Upper lobe of right lung (tissue), 1 donor: ENCODE measurements at regions not wholly inside any gene's neighbourhood (a gene's known extent, or its start where the extent isn't known, plus 50 kb on each side); places are given as distances from the start of the nearest gene placed in this dataset.

Experiments used
- ATAC-seq: fragments of 200-7000 bp; cut with Tn5 transposase; one replicate; pipeline ENCODE4 v1.9.1; 2020; ENCODE audit warnings: mild to moderate bottlenecking, moderate library complexity
- DNase-seq: peaks from one replicate; pipeline ENCODE4 v3.0.0-alpha.2; 2020
- H3K27ac ChIP-seq: fragments of 200-600 bp; one replicate; pipeline ENCODE4 v1.8.0; 2022
- H3K27me3 ChIP-seq: fragments of 200-600 bp; one replicate; pipeline ENCODE4 v1.8.0; 2022; ENCODE audit warnings: mild to moderate bottlenecking
- H3K36me3 ChIP-seq: fragments of 200-600 bp; one replicate; pipeline ENCODE4 v1.8.0; 2022
- H3K4me1 ChIP-seq: fragments of 200-600 bp; one replicate; pipeline ENCODE4 v1.8.0; 2022
- H3K4me3 ChIP-seq: fragments of 200-600 bp; one replicate; pipeline ENCODE4 v1.8.0; 2022; ENCODE audit warnings: mild to moderate bottlenecking
- H3K9me3 ChIP-seq: fragments of 200-600 bp; one replicate; pipeline ENCODE4 v1.8.0; 2022
- intact Hi-C: fragments of 100-400 bp; cut with DNase I; formaldehyde crosslinking; loops from one replicate; pipeline ENCODE4 v1.11.0; 2022
- TF ChIP-seq, protein P1 (sequence below): fragments of 200-600 bp; IDR thresholded peaks from one replicate; pipeline ENCODE4 v1.8.0; 2022; ENCODE audit warnings: antibody characterized with exemption
- donor health status: DM: no; HTN: yes; CAD: no; lungs with severe emphysema.

DNA sequence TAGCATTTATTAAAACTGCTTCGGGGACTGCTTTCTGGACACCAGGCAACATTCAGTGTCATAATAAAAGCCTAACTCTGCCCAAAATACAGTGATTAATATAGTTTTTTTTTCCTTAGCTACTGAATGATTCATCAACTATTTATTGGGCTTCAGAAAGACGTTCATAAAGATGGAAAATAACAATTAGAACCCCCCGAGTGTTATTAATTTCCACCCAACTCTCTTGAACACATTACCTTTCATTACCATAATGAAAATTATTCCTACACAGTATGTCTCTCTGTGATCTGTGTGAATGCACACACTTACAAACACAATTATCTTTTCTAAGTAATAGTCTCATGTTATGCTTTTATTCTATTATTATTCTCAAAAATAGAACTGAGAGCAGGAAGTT lies 473.0 kb downstream of the ADAMTS20 start:
- Histone ChIP-seq H3K4me1 (no peaks in the 10 kb centered on the region), H3K36me3 (no peaks in the 10 kb centered on the region), H3K4me3 (no peak overlapping the region), H3K27me3 (no peaks in the 10 kb centered on the region), H3K27ac (no peak overlapping the region), H3K9me3 (no peaks in the 10 kb centered on the region)
- ATAC-seq (no peak), DNase-seq (no peak)
- intact Hi-C loops = no loop called here
- TF ChIP-seq, protein P1, sequence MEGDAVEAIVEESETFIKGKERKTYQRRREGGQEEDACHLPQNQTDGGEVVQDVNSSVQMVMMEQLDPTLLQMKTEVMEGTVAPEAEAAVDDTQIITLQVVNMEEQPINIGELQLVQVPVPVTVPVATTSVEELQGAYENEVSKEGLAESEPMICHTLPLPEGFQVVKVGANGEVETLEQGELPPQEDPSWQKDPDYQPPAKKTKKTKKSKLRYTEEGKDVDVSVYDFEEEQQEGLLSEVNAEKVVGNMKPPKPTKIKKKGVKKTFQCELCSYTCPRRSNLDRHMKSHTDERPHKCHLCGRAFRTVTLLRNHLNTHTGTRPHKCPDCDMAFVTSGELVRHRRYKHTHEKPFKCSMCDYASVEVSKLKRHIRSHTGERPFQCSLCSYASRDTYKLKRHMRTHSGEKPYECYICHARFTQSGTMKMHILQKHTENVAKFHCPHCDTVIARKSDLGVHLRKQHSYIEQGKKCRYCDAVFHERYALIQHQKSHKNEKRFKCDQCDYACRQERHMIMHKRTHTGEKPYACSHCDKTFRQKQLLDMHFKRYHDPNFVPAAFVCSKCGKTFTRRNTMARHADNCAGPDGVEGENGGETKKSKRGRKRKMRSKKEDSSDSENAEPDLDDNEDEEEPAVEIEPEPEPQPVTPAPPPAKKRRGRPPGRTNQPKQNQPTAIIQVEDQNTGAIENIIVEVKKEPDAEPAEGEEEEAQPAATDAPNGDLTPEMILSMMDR = no peak

DNA sequence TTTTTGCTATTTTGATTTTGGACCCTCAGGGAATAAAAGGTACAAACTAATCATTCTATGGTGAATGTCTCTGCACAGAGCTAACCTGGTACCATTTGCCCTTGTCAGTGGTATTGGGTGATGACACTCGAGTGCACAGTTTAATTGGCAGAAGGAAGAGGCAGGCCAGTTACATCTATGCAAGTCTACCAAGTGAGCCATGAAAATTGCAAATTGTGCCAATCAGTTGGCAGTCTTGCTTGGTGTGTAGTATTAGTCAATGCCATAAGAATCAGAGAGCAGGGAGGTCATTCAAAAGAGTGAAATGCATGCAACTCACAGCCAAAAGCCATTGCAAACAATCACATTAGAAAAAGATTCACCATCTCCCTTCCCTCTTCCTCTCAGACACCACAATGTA lies 479.6 kb downstream of the ADAMTS20 start:
- no peak overlapping the region for H3K4me3 ChIP-seq
- TF ChIP-seq, protein P1 = no peak
- H3K27me3 ChIP-seq = no peaks in the 10 kb centered on the region
- intact Hi-C loops = no loop called here
- H3K4me1 ChIP-seq = no peaks in the 10 kb centered on the region
- H3K27ac ChIP-seq = no peak overlapping the region
- ATAC-seq (no peak), DNase-seq (no peak)
- no peaks in the 10 kb centered on the region for H3K9me3 ChIP-seq
- no peaks in the 10 kb centered on the region for H3K36me3 ChIP-seq

DNA sequence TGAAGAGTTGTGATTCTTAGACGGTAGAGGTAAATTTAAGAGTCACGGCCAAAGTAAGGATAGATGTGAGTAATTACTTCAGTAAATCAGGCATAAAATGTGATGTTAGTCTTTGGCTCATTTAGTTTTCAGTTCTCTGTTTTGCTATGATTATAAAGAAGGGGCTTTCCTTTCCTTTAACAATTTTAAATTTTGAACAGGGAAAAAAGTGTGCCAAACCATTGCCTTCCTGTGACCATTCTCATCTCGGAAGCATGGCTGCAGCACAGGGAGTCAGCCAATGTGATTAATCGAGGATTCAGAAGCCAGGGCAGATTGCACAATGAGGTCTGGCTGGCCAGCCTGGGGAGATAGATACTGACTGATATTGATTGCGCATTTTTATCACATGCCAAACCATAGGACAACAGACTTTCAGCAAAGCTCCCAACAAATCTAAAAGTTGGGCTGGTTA lies 480.2 kb upstream of the PRICKLE1 start:
- no peak overlapping the region for H3K27ac ChIP-seq
- H3K4me1 ChIP-seq = no peaks in the 10 kb centered on the region
- H3K27me3 ChIP-seq = no peaks in the 10 kb centered on the region
- no peaks in the 10 kb centered on the region for H3K36me3 ChIP-seq
- TF ChIP-seq, protein P1 = no peak
- intact Hi-C loops = no loop called here
- no peak for ATAC-seq
- no peaks in the 10 kb centered on the region for H3K9me3 ChIP-seq
- no peak overlapping the region for H3K4me3 ChIP-seq
- DNase-seq = no peak

DNA sequence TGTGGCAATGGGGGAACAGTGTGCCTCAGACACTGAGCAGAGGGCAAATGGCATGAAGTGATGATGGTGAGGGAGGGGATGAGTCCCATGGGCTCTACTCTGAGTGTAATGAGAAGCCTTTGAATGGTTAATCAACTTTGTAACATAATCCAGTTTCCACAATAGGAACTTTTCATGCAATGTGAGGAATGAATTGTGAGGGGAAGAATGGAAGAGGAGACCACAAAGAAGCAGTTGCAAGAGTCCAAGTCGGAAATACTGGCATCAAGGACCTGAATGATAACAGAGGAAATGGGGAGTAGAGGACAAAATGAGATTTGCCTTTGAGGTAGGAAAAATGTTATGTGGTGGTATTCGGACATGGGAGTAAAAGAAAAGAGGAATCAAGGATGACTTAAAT lies 476.9 kb upstream of the PRICKLE1 start:
- TF ChIP-seq, protein P1 = no peak
- no peak for ATAC-seq
- H3K4me3 ChIP-seq = no peak overlapping the region
- H3K4me1 ChIP-seq = no peaks in the 10 kb centered on the region
- no peaks in the 10 kb centered on the region for H3K9me3 ChIP-seq
- H3K27ac ChIP-seq = no peak overlapping the region
- no peaks in the 10 kb centered on the region for H3K36me3 ChIP-seq
- intact Hi-C loops = no loop called here
- no peaks in the 10 kb centered on the region for H3K27me3 ChIP-seq
- DNase-seq = no peak

GRCh38 chr12:43063650-43064049 lies 474.1 kb upstream of the PRICKLE1 start:
- intact Hi-C loops = no loop called here
- Histone ChIP-seq H3K4me3 (no peak overlapping the region), H3K27me3 (no peaks in the 10 kb centered on the region), H3K36me3 (no peaks in the 10 kb centered on the region), H3K27ac (no peak overlapping the region), H3K4me1 (no peaks in the 10 kb centered on the region), H3K9me3 (no peaks in the 10 kb centered on the region)
- TF ChIP-seq, protein P1 = no peak
- ATAC-seq (no peak), DNase-seq (no peak)

GRCh38 chr12:43062201-43062895 lies 472.8 kb upstream of the PRICKLE1 start:
- Histone ChIP-seq H3K27ac (no peak overlapping the region), H3K9me3 (no peaks in the 10 kb centered on the region), H3K36me3 (no peaks in the 10 kb centered on the region), H3K27me3 (no peaks in the 10 kb centered on the region), H3K4me1 (no peaks in the 10 kb centered on the region), H3K4me3 (no peak overlapping the region)
- ATAC-seq = no peak
- DNase-seq = no peak
- TF ChIP-seq, protein P1 = no peak
- intact Hi-C loops = no loop called here
